DND-41 (cell line): ENCODE measurements at regions not wholly inside any gene's neighbourhood (a gene's known extent, or its start where the extent isn't known, plus 50 kb on each side); places are given as distances from the start of the nearest gene placed in this dataset.

Experiments
- CTCF ChIP-seq: IDR thresholded peaks from 2 replicates; pipeline ENCODE4 v1.5.1; 2012; ENCODE audit warnings: borderline replicate concordance, low read length, moderate library complexity, mild to moderate bottlenecking; ENCODE audit not compliant: poor library complexity, severe bottlenecking; ENCODE audit errors: extremely low read depth
- EZH2 ChIP-seq: IDR thresholded peaks from 3 replicates; pipeline ENCODE4 v1.6.1; 2012; ENCODE audit warnings: borderline replicate concordance, low read depth, mild to moderate bottlenecking, moderate library complexity, low read length, inconsistent platforms; ENCODE audit not compliant: severe bottlenecking

DNA sequence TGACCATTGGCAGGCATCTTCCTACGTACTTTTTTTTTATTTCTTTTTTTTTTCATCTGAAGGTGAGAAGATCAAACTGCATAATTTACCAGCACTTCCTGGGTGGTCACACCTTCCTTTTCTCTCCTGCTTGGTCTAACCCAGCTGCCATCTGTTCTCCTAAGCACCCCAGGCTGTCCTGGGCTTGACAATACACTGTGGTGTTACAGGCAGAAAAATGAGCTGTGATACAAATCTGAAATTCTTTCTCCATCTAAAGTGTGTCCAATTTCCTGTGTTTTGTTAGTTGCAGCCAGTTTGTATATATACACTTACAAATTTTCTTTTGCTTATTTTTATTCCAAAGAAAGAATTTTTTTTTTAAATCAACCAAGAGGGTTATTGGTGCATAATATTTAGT, 786.0 kb upstream of the ZEB2 start:
- TF ChIP-seq CTCF (no peak), EZH2 (no peak)
